ENCODE measurements at regions not wholly inside any gene's neighbourhood (a gene's known extent, or its start where the extent isn't known, plus 50 kb on each side); places are given as distances from the start of the nearest gene placed in this dataset.

GRCh38 chr13:76123548-76123947 lies 487.4 kb downstream of the LMO7 start:
- Histone ChIP-seq H3K4me2 (ENCODE audit: control insufficient read depth, extremely low read depth, insufficient read depth, low read depth, low read length) (no peak overlapping the region), H2AFZ (ENCODE audit: control insufficient read depth, low read length) (no peak overlapping the region), H3K4me1 (ENCODE audit: control insufficient read depth, extremely low read depth, insufficient read depth, low read length) (no peaks in the 10 kb centered on the region), H4K20me1 (ENCODE audit: control insufficient read depth, extremely low read depth, insufficient read depth, low read length) (no peaks in the 10 kb centered on the region), H3K79me2 (ENCODE audit: control insufficient read depth, insufficient read depth, low read length) (no peaks in the 10 kb centered on the region), H3K36me3 (ENCODE audit: control insufficient read depth in 2 of 2, extremely low read depth in 1 of 2, insufficient read depth in 2 of 2, low read length in 2 of 2) (no peaks in the 10 kb centered on the region), H3K27ac (ENCODE audit: control insufficient read depth, insufficient read depth, low read length) (no peak overlapping the region), H3K9ac (ENCODE audit: control insufficient read depth, extremely low read depth, insufficient read depth, low read length) (no peak overlapping the region), H3K4me3 (ENCODE audit: control insufficient read depth in 2 of 3, extremely low read depth in 1 of 3, insufficient read depth in 2 of 3, low read depth in 1 of 3, low read length in 3 of 3) (no peak overlapping the region), H3K27me3 (ENCODE audit: control insufficient read depth, extremely low read depth, insufficient read depth, low read length) (no peaks in the 10 kb centered on the region), H3K9me1 (ENCODE audit: control insufficient read depth, extremely low read depth, insufficient read depth, low read length) (no peaks in the 10 kb centered on the region), H3K9me3 (ENCODE audit: control insufficient read depth, low read depth, low read length) (no peaks in the 10 kb centered on the region)
- no peak for TF ChIP-seq CTCF (optimal IDR thresholded peaks at IDR 0.05 in 1 of 3, IDR thresholded peaks at IDR 0.05 in 1 of 3, conservative IDR thresholded peaks at IDR 0.05 in 1 of 3; ENCODE audit: extremely low read depth in 1 of 3, insufficient read depth in 2 of 3, low read length in 3 of 3)
- no peak for TF ChIP-seq EZH2 (IDR thresholded peaks at IDR 0.05; ENCODE audit: low read length)
- DNase-seq (ENCODE audit: low read depth, low spot score) = no peak
- dilution Hi-C loops (cut with MboI; ENCODE audit: extremely low pct_ligation_motif_present, low sequenced_read_pairs) = no loop called here
- no peak for FAIRE-seq

GRCh38 chr13:76116751-76117360 lies 480.7 kb downstream of the LMO7 start:
- DNase-seq (ENCODE audit: low read depth, low spot score) (no peak), FAIRE-seq (no peak)
- H3K79me2 ChIP-seq (ENCODE audit: control insufficient read depth, insufficient read depth, low read length) = no peaks in the 10 kb centered on the region
- H3K27ac ChIP-seq (ENCODE audit: control insufficient read depth, insufficient read depth, low read length) = no peak overlapping the region
- no peak overlapping the region for H2AFZ ChIP-seq (ENCODE audit: control insufficient read depth, low read length)
- no peaks in the 10 kb centered on the region for H3K9me3 ChIP-seq (ENCODE audit: control insufficient read depth, low read depth, low read length)
- H3K36me3 ChIP-seq (ENCODE audit: control insufficient read depth in 2 of 2, extremely low read depth in 1 of 2, insufficient read depth in 2 of 2, low read length in 2 of 2) = no peaks in the 10 kb centered on the region
- H3K9me1 ChIP-seq (ENCODE audit: control insufficient read depth, extremely low read depth, insufficient read depth, low read length) = no peaks in the 10 kb centered on the region
- TF ChIP-seq EZH2 (IDR thresholded peaks at IDR 0.05; ENCODE audit: low read length) = no peak
- no peak for TF ChIP-seq CTCF (optimal IDR thresholded peaks at IDR 0.05 in 1 of 3, IDR thresholded peaks at IDR 0.05 in 1 of 3, conservative IDR thresholded peaks at IDR 0.05 in 1 of 3; ENCODE audit: extremely low read depth in 1 of 3, insufficient read depth in 2 of 3, low read length in 3 of 3)
- no peaks in the 10 kb centered on the region for H4K20me1 ChIP-seq (ENCODE audit: control insufficient read depth, extremely low read depth, insufficient read depth, low read length)
- H3K9ac ChIP-seq (ENCODE audit: control insufficient read depth, extremely low read depth, insufficient read depth, low read length) = no peak overlapping the region
- H3K4me3 ChIP-seq (ENCODE audit: control insufficient read depth in 2 of 3, extremely low read depth in 1 of 3, insufficient read depth in 2 of 3, low read depth in 1 of 3, low read length in 3 of 3) = no peak overlapping the region
- no peaks in the 10 kb centered on the region for H3K27me3 ChIP-seq (ENCODE audit: control insufficient read depth, extremely low read depth, insufficient read depth, low read length)
- H3K4me2 ChIP-seq (ENCODE audit: control insufficient read depth, extremely low read depth, insufficient read depth, low read depth, low read length) = no peak overlapping the region
- H3K4me1 ChIP-seq (ENCODE audit: control insufficient read depth, extremely low read depth, insufficient read depth, low read length) = no peaks in the 10 kb centered on the region
- dilution Hi-C loops (cut with MboI; ENCODE audit: extremely low pct_ligation_motif_present, low sequenced_read_pairs) = no loop called here
